GM18507 (cell line): ENCODE measurements at regions not wholly inside any gene's neighbourhood (a gene's known extent, or its start where the extent isn't known, plus 50 kb on each side); places are given as distances from the start of the nearest gene placed in this dataset.

Experiments
- DNase-seq: peaks from one replicate; pipeline ENCODE4 v3.0.0; 2011; ENCODE audit warnings: low read depth; ENCODE audit not compliant: insufficient read length; ENCODE audit errors: extremely low spot score
- FAIRE-seq: peaks from 2 replicates; lab custom pipeline; 2011; peaks lifted over from hg19 to GRCh38; lab: Jason Lieb, UNC

- DNase-seq (no peak), FAIRE-seq (no peak)
These were observed 302.2 kb upstream of the ESRRG start for GRCh38 chr1:217025381-217025780.

GRCh38 chr1:217024911-217025310 is 301.7 kb upstream of the ESRRG start:
- DNase-seq (no peak), FAIRE-seq (no peak)

- DNase-seq (no peak), FAIRE-seq (no peak)
These were observed 298.7 kb upstream of the ESRRG start for GRCh38 chr1:217021956-217022355.

GRCh38 chr1:217021400-217021799 is 298.2 kb upstream of the ESRRG start:
- no peak for DNase-seq
- no peak for FAIRE-seq

- FAIRE-seq, result no peak
- DNase-seq, result no peak
These were observed 296.2 kb upstream of the ESRRG start for GRCh38 chr1:217019475-217019874.

GRCh38 chr1:217018648-217019047 is 295.4 kb upstream of the ESRRG start:
- no peak for FAIRE-seq

GRCh38 chr1:217017165-217017564 is 293.9 kb upstream of the ESRRG start:
- FAIRE-seq, result no peak
- DNase-seq, result no peak

More at GRCh38 chr1:217018648-217019047, 295.4 kb upstream of the ESRRG start:
- DNase-seq, result no peak

- no peak for FAIRE-seq
- no peak for DNase-seq
These were observed 290.8 kb upstream of the ESRRG start for GRCh38 chr1:217014066-217014465.

- no peak for FAIRE-seq
- no peak for DNase-seq
These were observed 289.4 kb upstream of the ESRRG start for GRCh38 chr1:217012659-217013058.

GRCh38 chr1:217011097-217011496 is 287.9 kb upstream of the ESRRG start:
- FAIRE-seq (no peak), DNase-seq (no peak)

GRCh38 chr1:217010253-217010652 is 287.0 kb upstream of the ESRRG start:
- FAIRE-seq, result no peak

GRCh38 chr1:217009376-217009775 is 286.1 kb upstream of the ESRRG start:
- FAIRE-seq, result no peak
- no peak for DNase-seq

More at GRCh38 chr1:217010253-217010652, 287.0 kb upstream of the ESRRG start:
- no peak for DNase-seq

- DNase-seq (no peak), FAIRE-seq (no peak)
These were observed 281.7 kb upstream of the ESRRG start for GRCh38 chr1:217004776-217005436.

- FAIRE-seq (no peak), DNase-seq (no peak)
These were observed 280.1 kb upstream of the ESRRG start for GRCh38 chr1:217003355-217003754.

- FAIRE-seq, result no peak
- no peak for DNase-seq
These were observed 274.6 kb upstream of the ESRRG start for GRCh38 chr1:216997831-216998230.

- no peak for DNase-seq
- no peak for FAIRE-seq
These were observed 273.8 kb upstream of the ESRRG start for GRCh38 chr1:216997069-216997468.

- DNase-seq (no peak), FAIRE-seq (no peak)
These were observed 261.3 kb upstream of the ESRRG start for GRCh38 chr1:216984536-216984935.

GRCh38 chr1:216983823-216984222 is 260.6 kb upstream of the ESRRG start:
- DNase-seq, result no peak
- FAIRE-seq, result no peak

- FAIRE-seq, result no peak
- DNase-seq, result no peak
These were observed 238.3 kb upstream of the ESRRG start for GRCh38 chr1:216961516-216961915.

GRCh38 chr1:216960716-216961115 is 237.5 kb upstream of the ESRRG start:
- FAIRE-seq (no peak), DNase-seq (no peak)

- no peak for DNase-seq
These were observed 235.3 kb upstream of the ESRRG start for GRCh38 chr1:216958569-216958968.

GRCh38 chr1:216953495-216953894 is 230.3 kb upstream of the ESRRG start:
- DNase-seq (no peak), FAIRE-seq (no peak)

More at GRCh38 chr1:216958569-216958968, 235.3 kb upstream of the ESRRG start:
- FAIRE-seq, result no peak
